Lower leg skin (tissue), 4 donors: ENCODE measurements at regions not wholly inside any gene's neighbourhood (a gene's known extent, or its start where the extent isn't known, plus 50 kb on each side); places are given as distances from the start of the nearest gene placed in this dataset.

Experiments
- DNase-seq, 2 donors: peaks; one replicate each; pipeline ENCODE4 v3.0.0-alpha.2; 2019; ENCODE audit warnings: low spot score in 2 of 2
- H3K4me3 ChIP-seq: fragments of 200-600 bp; sonication (generic); 2 replicates; pipeline ENCODE4 v1.5.1; 2017; ENCODE audit warnings: mild to moderate bottlenecking, low read depth; ENCODE audit not compliant: poor library complexity, severe bottlenecking
- CTCF ChIP-seq, 3 donors: fragments of 450-650 bp; IDR thresholded peaks; one replicate each; pipeline ENCODE4 v1.5.1; 2016; ENCODE audit warnings: antibody characterized with exemption in 3 of 3, mild to moderate bottlenecking in 3 of 3, moderate library complexity in 2 of 3
- POLR2A ChIP-seq, 2 donors: fragments of 450-650 bp; IDR thresholded peaks; one replicate each; pipeline ENCODE4 v1.6.1; 2016 to 2017; ENCODE audit warnings: antibody characterized with exemption in 2 of 2, mild to moderate bottlenecking in 1 of 2, moderate library complexity in 1 of 2
- WGBS, 2 donors: methylation state at CpG; one replicate each; pipeline ENCODE4 v1.1.5; 2018; 5-methylcytosine and 5-hydroxymethylcytosine counted together
- intact Hi-C: fragments of 100-400 bp; cut with DNase I; formaldehyde crosslinking; loops from one replicate; pipeline ENCODE4 v1.15.0; 2023; ENCODE audit warnings: low total_unique reads

DNA sequence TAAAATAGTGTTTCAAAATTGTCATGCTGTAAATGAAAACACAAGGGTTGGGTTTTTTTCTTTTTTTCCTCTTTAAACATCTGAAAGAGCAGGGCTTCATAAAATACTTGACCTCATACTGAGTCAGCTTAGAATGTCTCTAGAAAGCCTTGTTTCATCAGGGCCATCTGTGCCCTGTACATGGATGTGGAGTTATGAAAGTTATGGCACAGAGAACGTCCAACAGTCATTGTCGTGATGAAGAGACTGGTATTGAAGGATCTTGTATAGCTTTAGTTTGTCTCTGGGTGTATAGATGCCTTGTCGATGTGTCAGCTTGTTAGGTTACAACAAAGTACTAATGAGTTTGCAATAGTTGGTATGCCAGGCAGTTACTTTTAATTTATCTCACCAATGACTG is 127.3 kb downstream of the FAM204A start:
- intact Hi-C loops: no loop called here
- TF ChIP-seq CTCF (IDR thresholded peaks at IDR 0.05): no peak
- TF ChIP-seq POLR2A (IDR thresholded peaks at IDR 0.05): no peak
- WGBS, 2 donors: 81 to 90% methylated on average over 3 of the region's 3 CpGs
- no peak for DNase-seq
- no peak overlapping the region for H3K4me3 ChIP-seq

- no peak for DNase-seq
- no peak overlapping the region for H3K4me3 ChIP-seq
- 64 to 75% methylated on average over 7 of the region's 7 CpGs for WGBS, 2 donors
- TF ChIP-seq POLR2A (IDR thresholded peaks at IDR 0.05): no peak
- no peak for TF ChIP-seq CTCF (IDR thresholded peaks at IDR 0.05)
- intact Hi-C loops: no loop called here
These were observed 128.7 kb downstream of the FAM204A start for GRCh38 chr10:118213436-118213835.

DNA sequence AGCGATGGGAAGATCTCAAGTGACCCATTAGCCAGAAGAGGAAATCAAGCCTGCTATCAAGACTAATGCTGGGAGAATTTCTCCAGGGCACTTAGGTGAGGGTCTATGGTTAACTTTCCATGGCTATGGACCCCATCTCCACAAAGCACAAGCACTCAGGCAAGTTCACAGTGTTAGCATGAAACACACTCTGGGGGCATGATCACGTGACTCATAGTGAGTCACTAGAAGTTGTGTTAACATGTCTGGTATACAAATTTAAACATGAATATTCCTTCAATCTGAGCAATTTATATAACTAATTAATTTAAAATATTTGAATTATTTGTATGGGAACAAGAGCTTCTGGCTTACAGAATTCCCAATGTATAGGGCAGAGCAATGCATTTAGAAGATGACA is 131.8 kb downstream of the FAM204A start:
- TF ChIP-seq POLR2A (IDR thresholded peaks at IDR 0.05): no peak
- TF ChIP-seq CTCF (IDR thresholded peaks at IDR 0.05): no peak
- no peak for DNase-seq
- intact Hi-C loops: no loop called here
- 66 to 70% methylated on average over 2 of the region's 2 CpGs for WGBS, 2 donors
- H3K4me3 ChIP-seq: no peak overlapping the region

GRCh38 chr10:118209215-118209614 is 132.9 kb downstream of the FAM204A start:
- no peak for TF ChIP-seq POLR2A (IDR thresholded peaks at IDR 0.05)
- TF ChIP-seq CTCF (IDR thresholded peaks at IDR 0.05): no peak
- intact Hi-C loops: no loop called here
- H3K4me3 ChIP-seq: no peak overlapping the region
- WGBS, 2 donors: 91 to 94% methylated on average over 4 of the region's 4 CpGs
- DNase-seq: no peak

- no peak for TF ChIP-seq POLR2A (IDR thresholded peaks at IDR 0.05)
- no peak for TF ChIP-seq CTCF (IDR thresholded peaks at IDR 0.05)
- intact Hi-C loops: no loop called here
- DNase-seq: no peak
- no peak overlapping the region for H3K4me3 ChIP-seq
- 77 to 84% methylated on average over 7 of the region's 7 CpGs for WGBS, 2 donors
These were observed 134.6 kb downstream of the FAM204A start for GRCh38 chr10:118207470-118208007.

DNA sequence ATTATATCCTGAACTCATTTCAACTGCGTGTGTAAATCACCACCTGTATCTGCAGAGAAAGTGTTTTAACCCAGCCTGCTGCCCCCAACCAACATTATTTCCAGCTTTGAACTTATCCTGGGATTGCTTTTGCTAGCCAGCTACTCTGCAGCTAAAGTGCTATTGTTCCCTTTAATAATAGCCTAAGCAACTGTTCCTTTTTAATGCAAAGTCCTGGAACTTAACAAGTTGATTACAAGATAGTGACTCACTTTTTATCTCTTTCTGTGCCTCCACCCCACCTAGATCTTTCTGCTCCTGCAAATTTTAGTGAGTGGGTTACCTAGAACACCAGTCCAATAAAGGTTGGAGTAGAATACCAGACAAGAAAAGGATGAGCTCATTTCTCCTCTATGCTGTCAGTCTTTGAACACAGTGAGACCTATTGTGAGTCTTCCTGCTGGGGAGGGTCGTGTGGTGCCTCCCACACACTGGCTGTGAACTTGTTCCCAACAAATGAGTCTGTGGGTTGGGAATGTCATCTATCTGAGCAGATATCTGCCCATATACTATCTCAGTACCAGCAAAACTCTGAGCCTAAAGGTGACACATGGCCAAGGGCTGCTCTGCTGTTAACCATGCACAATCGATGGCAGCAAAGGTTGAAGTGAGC is 137.7 kb downstream of the FAM204A start:
- H3K4me3 ChIP-seq: no peak overlapping the region
- TF ChIP-seq CTCF (IDR thresholded peaks at IDR 0.05) (no peak), POLR2A (IDR thresholded peaks at IDR 0.05) (no peak)
- WGBS, 2 donors: 80 to 81% methylated on average over 3 of the region's 3 CpGs
- intact Hi-C loops: no loop called here
- DNase-seq: no peak
